Posterior vena cava (tissue), 2 donors: ENCODE measurements at regions not wholly inside any gene's neighbourhood (a gene's known extent, or its start where the extent isn't known, plus 50 kb on each side); places are given as distances from the start of the nearest gene placed in this dataset.
"Not testable (repeated sequence)": the region's sequence is repeated elsewhere in the genome, so short reads cannot be mapped to it uniquely, and the experiment has no call there.

ENCODE experiments used
- DNase-seq: peaks from one replicate; pipeline ENCODE4 v3.0.0-alpha.2; 2020; ENCODE audit warnings: low spot score
- intact Hi-C, 2 donors: fragments of 100-400 bp; cut with DNase I; formaldehyde crosslinking; loops; one replicate each; pipeline versions ENCODE4 v1.14.1 to v1.14.2; 2022 to 2023
- donor health status: DM: yes; HTN: yes; CAD: no.
- donor health status: DM: yes; HTN: yes; CAD: no.

GRCh38 chr4:37555322-37555721 is 130.9 kb downstream of the RELL1 start:
- intact Hi-C loops = no loop called here
- DNase-seq = no peak

GRCh38 chr4:37549866-37550265 is 136.3 kb downstream of the RELL1 start:
- DNase-seq, intact Hi-C loops: not testable (repeated sequence)

DNA sequence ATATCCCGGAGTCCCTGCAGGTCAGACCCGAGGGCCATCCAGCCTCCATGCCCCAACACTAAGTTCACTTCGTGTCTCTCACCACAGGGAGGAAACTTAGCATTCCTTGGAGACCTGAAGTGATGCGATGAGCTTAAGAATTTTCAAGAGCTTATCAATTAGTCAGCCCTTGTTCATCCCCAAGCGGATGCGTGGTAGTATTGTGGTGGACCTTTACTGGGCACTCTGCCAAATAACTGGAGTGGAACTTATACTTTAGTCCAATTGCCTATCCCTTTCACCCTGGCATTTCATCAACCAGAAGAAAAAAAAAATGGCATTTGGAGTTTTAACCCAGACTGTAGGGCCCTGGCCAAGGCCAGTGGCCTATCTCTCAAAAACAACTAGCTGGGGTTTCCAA is 137.1 kb downstream of the RELL1 start:
- intact Hi-C loops = no loop called here
- DNase-seq = no peak

DNA sequence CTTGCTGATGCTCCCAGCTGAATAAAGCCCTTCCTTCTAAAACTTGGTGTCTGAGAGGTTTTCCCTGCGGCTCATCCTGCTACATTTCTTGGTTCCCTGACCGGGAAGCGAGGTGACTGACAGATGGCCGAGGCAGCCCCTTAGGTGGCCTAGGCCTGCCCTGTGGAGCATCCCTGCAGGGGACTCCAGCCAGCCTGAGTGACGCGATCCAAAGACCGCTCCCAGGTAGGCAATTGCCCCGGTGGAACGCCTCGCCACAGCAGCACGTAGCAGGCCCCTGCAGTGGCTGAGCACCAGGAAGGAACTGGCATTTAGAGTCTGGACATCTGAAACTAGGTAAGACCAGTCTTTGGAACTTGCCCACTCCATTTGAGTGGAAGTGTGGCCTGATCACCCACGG is 139.6 kb downstream of the RELL1 start:
- intact Hi-C loops = no loop called here

DNA sequence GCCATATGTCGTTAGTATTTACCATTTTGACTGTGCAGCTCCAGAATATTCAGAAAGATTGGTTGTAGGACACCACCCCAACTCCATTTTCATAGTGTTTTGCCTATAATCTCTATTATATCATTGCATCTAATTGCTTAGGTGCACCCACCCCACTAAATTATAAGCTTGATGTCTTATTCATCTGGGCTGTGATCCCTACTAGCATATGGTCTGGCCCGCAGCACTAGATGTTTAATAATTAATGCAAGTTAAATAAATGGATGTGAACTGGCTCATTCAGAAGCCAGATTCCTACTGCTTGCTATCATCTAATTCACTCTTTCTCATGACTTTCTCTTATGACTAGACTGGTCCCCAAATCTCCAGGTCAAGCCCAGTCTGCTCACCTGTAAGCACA is 143.5 kb downstream of the RELL1 start:
- intact Hi-C loops = loop anchor here in 1 of 2 donors (5.0 kb wide), 1 partner anchor 175 kb away; no protein-coding TSS in a partner anchor
- DNase-seq = no peak

More for the DNA sequence above, 139.6 kb downstream of the RELL1 start:
- no peak for DNase-seq

DNA sequence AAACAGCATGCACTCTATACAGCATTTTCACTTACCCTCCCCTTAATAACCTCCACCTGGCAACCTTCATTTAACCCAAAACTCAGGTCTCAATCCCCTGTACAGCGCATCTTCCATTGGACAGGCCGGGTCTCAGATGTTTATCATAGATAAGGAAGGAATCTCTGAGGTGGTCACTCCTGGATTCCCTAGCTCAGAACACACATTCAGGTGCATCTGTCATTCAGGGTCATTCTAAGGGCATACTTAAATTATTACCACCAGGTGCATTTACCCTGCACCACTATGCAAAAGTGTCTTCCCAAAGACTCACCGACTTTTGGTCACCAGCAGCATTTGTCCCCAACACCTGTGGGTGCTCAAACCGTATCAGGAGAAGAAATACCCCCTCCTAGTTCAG is 144.2 kb downstream of the RELL1 start:
- DNase-seq = no peak
- intact Hi-C loops = loop anchor here in 1 of 2 donors (5.0 kb wide), 1 partner anchor 175 kb away; no protein-coding TSS in a partner anchor

- intact Hi-C loops = loop anchor here in 1 of 2 donors (5.0 kb wide), 1 partner anchor 177 kb away; no protein-coding TSS in a partner anchor
These were observed 145.7 kb downstream of the RELL1 start for GRCh38 chr4:37540486-37540885.

GRCh38 chr4:37538931-37539330 is 147.2 kb downstream of the RELL1 start:
- no peak for DNase-seq
- intact Hi-C loops = no loop called here

More at GRCh38 chr4:37540486-37540885, 145.7 kb downstream of the RELL1 start:
- no peak for DNase-seq

DNA sequence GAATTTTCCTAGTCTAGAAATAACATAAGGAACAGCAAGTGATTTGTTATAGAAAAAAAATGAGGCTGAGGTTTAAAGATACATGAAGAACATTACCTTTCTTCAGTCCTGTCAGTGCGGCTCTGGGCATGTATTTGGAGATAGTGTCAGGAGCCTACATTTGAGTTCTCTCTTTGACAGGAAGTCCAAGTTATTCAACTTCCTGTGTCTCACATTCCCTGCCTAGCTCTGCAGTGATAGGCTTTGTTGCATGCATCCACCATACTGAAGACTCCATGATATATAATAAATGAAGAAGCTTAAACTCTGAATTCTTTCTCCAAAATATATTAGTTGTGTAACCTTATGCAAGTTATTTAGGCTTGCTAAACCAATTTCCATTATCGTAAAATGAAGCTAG is 148.7 kb downstream of the RELL1 start:
- intact Hi-C loops = no loop called here
- no peak for DNase-seq

GRCh38 chr4:37535872-37536271 is 150.3 kb downstream of the RELL1 start:
- DNase-seq = no peak

DNA sequence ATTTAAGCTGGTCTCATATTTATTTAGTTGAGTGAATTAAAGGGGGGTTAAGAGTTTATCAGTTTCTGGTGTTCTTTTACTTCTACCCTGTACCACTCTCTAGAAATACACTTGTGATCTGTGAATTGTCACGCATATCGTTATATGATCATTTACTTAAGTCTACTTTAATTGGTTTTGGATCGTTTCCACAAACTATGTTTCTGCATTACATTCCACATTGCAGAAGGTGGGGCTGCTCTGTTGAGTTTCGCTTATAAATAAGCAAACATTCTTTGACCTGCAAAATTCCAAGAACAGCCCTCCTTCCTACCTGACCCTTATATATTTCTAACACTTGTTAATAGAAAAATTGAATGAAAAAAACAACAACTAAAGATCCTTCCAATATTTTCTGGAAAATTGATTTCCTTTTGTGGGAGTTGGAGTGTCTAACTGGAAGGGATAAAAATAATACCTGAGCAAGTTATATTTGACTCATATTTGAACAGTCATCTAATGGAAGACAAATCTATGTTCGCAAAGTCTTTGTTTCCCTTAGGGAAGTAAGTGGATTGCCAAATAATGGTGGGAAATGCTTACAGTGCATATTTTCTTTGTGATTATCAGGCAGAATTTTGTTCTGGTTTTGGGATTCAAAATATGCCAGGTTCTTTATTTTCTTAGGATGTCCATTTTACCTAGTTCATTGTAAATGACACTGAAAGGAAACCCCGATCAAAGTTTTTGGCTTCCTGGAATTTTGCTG is 152.7 kb downstream of the RELL1 start:
- no peak for DNase-seq
- intact Hi-C loops = no loop called here

More at GRCh38 chr4:37535872-37536271, 150.3 kb downstream of the RELL1 start:
- intact Hi-C loops = no loop called here

- DNase-seq = no peak
- intact Hi-C loops = no loop called here
These were observed 155.0 kb downstream of the RELL1 start for GRCh38 chr4:37531151-37531550.

DNA sequence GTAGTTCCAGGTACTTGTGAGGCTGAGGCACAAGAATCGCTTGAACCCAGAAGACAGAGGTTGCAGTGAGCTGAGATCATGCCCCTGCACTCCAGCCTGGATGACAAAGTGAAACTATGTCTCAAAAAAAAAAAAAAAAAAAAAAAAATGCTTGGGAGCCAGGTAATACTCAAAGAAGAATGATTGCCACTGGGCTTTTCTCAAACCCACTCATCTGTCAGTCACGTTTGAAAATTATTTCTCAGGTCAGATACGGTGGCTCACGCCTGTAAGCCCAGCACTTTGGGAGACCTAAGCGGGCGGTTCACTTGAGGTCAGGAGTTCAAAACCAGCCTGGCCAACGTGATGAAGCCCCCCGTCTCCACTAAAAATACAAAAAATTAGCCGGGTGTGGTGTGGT is 155.7 kb downstream of the RELL1 start:
- intact Hi-C loops = no loop called here
- no peak for DNase-seq

- DNase-seq = no peak
- intact Hi-C loops = no loop called here
These were observed 157.8 kb downstream of the RELL1 start for GRCh38 chr4:37528166-37528885.

- intact Hi-C loops = no loop called here
- DNase-seq = no peak
These were observed 161.9 kb downstream of the RELL1 start for GRCh38 chr4:37524267-37524666.

DNA sequence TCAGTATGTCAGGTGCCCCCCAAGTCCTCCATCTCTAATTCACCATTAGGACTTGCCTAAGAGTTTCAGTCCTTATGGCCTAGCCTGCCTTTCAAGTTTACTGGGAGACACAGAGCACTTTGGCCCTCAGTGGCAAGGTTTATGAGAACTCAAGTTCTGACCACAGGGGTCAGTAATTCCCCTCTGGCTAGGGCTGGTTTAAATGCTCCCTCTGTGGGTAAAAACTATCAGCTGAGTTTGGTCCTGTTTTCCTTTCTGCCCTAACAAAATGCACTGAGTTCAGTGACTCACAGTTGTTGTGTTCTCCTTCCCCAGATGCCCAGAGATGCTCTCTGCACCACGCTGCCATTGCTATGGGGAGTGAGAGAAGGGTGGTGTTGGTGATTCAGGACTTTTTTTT is 163.2 kb downstream of the RELL1 start:
- DNase-seq = no peak
- intact Hi-C loops = no loop called here

GRCh38 chr4:37517326-37517725 is 168.8 kb downstream of the RELL1 start:
- no peak for DNase-seq
- intact Hi-C loops = no loop called here

GRCh38 chr4:37516057-37516775 is 170.0 kb downstream of the RELL1 start:
- intact Hi-C loops = no loop called here
- no peak for DNase-seq

DNA sequence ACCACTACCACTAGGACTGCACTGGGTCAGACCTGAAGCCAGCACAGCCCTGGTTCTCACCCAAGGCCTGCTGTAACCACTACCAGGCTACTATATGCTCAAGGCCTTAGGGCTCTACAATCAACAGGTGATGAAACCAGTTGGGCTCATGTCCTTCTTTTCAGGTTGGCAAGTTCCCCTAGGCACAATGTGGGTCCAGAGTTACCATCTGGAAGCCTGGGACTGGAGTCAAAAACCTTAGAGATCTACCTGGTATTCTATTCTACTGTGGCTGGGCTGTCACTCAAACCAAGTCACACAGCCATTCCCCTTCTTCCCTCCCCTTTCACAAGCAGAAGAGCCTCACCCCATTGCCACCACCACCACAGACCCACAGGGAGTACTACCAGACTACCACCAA is 175.6 kb downstream of the RELL1 start:
- intact Hi-C loops = no loop called here
- no peak for DNase-seq

- no peak for DNase-seq
- intact Hi-C loops = no loop called here
These were observed 182.9 kb downstream of the RELL1 start for GRCh38 chr4:37503261-37503660.
